ENCODE measurements at regions not wholly inside any gene's neighbourhood (a gene's known extent, or its start where the extent isn't known, plus 50 kb on each side); places are given as distances from the start of the nearest gene placed in this dataset.

DNA sequence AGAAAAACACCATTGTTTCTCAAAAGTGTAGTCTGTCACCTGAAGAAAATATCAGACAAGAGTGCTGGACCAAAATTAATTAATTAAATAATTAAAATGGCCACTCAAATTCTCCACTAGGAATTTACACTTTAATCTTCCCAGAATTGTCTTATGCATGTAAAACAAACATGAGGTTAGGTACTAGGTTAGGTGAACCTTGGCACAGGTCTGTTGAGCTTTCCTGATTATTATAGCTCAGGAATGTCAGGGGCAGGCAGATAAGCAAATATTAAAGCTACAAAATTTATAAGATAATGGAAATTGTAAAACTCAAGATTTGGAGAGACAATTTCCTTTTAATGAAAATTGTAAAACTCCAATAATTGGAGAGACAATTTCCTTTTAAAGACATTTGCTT, 253.2 kb downstream of the BMP4 start:
- TF ChIP-seq TEAD1 (CRISPR knock-in tag; IDR thresholded peaks at IDR 0.05) (no peak), POLR2A (conservative IDR thresholded peaks at IDR 0.05) (no peak), CC2D1A (IDR thresholded peaks at IDR 0.05) (no peak), RAD21 (CRISPR knock-in tag; conservative IDR thresholded peaks at IDR 0.05 in 1 of 2, IDR thresholded peaks at IDR 0.05 in 1 of 2) (no peak)
- TF ChIP-seq, protein P1, sequence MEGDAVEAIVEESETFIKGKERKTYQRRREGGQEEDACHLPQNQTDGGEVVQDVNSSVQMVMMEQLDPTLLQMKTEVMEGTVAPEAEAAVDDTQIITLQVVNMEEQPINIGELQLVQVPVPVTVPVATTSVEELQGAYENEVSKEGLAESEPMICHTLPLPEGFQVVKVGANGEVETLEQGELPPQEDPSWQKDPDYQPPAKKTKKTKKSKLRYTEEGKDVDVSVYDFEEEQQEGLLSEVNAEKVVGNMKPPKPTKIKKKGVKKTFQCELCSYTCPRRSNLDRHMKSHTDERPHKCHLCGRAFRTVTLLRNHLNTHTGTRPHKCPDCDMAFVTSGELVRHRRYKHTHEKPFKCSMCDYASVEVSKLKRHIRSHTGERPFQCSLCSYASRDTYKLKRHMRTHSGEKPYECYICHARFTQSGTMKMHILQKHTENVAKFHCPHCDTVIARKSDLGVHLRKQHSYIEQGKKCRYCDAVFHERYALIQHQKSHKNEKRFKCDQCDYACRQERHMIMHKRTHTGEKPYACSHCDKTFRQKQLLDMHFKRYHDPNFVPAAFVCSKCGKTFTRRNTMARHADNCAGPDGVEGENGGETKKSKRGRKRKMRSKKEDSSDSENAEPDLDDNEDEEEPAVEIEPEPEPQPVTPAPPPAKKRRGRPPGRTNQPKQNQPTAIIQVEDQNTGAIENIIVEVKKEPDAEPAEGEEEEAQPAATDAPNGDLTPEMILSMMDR (IDR thresholded peaks at IDR 0.05 in 2 of 3, conservative IDR thresholded peaks at IDR 0.05 in 1 of 3; ENCODE audit: insufficient read depth in 2 of 3, low read depth in 1 of 3, low read length in 3 of 3), result no peak
- TF ChIP-seq, protein P2, sequence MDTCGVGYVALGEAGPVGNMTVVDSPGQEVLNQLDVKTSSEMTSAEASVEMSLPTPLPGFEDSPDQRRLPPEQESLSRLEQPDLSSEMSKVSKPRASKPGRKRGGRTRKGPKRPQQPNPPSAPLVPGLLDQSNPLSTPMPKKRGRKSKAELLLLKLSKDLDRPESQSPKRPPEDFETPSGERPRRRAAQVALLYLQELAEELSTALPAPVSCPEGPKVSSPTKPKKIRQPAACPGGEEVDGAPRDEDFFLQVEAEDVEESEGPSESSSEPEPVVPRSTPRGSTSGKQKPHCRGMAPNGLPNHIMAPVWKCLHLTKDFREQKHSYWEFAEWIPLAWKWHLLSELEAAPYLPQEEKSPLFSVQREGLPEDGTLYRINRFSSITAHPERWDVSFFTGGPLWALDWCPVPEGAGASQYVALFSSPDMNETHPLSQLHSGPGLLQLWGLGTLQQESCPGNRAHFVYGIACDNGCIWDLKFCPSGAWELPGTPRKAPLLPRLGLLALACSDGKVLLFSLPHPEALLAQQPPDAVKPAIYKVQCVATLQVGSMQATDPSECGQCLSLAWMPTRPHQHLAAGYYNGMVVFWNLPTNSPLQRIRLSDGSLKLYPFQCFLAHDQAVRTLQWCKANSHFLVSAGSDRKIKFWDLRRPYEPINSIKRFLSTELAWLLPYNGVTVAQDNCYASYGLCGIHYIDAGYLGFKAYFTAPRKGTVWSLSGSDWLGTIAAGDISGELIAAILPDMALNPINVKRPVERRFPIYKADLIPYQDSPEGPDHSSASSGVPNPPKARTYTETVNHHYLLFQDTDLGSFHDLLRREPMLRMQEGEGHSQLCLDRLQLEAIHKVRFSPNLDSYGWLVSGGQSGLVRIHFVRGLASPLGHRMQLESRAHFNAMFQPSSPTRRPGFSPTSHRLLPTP (IDR thresholded peaks at IDR 0.05; ENCODE audit: borderline replicate concordance, extremely low read depth, insufficient read length), result no peak
- TF ChIP-seq, protein P3, sequence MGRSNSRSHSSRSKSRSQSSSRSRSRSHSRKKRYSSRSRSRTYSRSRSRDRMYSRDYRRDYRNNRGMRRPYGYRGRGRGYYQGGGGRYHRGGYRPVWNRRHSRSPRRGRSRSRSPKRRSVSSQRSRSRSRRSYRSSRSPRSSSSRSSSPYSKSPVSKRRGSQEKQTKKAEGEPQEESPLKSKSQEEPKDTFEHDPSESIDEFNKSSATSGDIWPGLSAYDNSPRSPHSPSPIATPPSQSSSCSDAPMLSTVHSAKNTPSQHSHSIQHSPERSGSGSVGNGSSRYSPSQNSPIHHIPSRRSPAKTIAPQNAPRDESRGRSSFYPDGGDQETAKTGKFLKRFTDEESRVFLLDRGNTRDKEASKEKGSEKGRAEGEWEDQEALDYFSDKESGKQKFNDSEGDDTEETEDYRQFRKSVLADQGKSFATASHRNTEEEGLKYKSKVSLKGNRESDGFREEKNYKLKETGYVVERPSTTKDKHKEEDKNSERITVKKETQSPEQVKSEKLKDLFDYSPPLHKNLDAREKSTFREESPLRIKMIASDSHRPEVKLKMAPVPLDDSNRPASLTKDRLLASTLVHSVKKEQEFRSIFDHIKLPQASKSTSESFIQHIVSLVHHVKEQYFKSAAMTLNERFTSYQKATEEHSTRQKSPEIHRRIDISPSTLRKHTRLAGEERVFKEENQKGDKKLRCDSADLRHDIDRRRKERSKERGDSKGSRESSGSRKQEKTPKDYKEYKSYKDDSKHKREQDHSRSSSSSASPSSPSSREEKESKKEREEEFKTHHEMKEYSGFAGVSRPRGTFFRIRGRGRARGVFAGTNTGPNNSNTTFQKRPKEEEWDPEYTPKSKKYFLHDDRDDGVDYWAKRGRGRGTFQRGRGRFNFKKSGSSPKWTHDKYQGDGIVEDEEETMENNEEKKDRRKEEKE (IDR thresholded peaks at IDR 0.05; ENCODE audit: borderline replicate concordance in 1 of 2, control insufficient read depth in 1 of 2, low read depth in 2 of 2, low read length in 1 of 2), result no peak
- TF ChIP-seq, protein P4, sequence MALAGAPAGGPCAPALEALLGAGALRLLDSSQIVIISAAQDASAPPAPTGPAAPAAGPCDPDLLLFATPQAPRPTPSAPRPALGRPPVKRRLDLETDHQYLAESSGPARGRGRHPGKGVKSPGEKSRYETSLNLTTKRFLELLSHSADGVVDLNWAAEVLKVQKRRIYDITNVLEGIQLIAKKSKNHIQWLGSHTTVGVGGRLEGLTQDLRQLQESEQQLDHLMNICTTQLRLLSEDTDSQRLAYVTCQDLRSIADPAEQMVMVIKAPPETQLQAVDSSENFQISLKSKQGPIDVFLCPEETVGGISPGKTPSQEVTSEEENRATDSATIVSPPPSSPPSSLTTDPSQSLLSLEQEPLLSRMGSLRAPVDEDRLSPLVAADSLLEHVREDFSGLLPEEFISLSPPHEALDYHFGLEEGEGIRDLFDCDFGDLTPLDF (CRISPR knock-in tag; IDR thresholded peaks at IDR 0.05), result no peak
